ENCODE measurements at regions not wholly inside any gene's neighbourhood (a gene's known extent, or its start where the extent isn't known, plus 50 kb on each side); places are given as distances from the start of the nearest gene placed in this dataset.

GRCh38 chr6:44054721-44055559, 72.3 kb downstream of the MRPL14 start:
- H3K27ac ChIP-seq (ENCODE audit: low read depth in 1 of 2, low read length in 1 of 2), result no peak overlapping the region
- no peak for ATAC-seq (ENCODE audit: insufficient read depth, low FRiP score)
- H3K4me3 ChIP-seq, result no peak overlapping the region
- no peak for TF ChIP-seq CTCF (IDR thresholded peaks at IDR 0.05; ENCODE audit: control extremely low read depth, extremely low read depth)
- H3K9me3 ChIP-seq (ENCODE audit: control insufficient read depth in 4 of 4, insufficient read depth in 3 of 4, low read length in 3 of 4), result no peaks in the 10 kb centered on the region
- no peaks in the 10 kb centered on the region for H3K27me3 ChIP-seq (ENCODE audit: control insufficient read depth in 3 of 3, insufficient read depth in 3 of 3, low read length in 2 of 3)
- H3K36me3 ChIP-seq (ENCODE audit: control insufficient read depth in 4 of 4, insufficient read depth in 4 of 4, low read length in 4 of 4), result no peaks in the 10 kb centered on the region
- 75 to 78% methylated on average over 8 of the region's 8 CpGs for WGBS, 2 donors
- peaks cover 10 to 65% (median 21%) of the 10 kb centered on the region in 5 donors for H3K4me1 ChIP-seq (ENCODE audit: control insufficient read depth in 5 of 5, insufficient read depth in 5 of 5, low read length in 5 of 5)
- no peak overlapping the region for H3K9ac ChIP-seq (ENCODE audit: insufficient read depth in 1 of 2, low read length in 2 of 2)
- DNase-seq, result peak; percentile 76 to 83 (median 78)

DNA sequence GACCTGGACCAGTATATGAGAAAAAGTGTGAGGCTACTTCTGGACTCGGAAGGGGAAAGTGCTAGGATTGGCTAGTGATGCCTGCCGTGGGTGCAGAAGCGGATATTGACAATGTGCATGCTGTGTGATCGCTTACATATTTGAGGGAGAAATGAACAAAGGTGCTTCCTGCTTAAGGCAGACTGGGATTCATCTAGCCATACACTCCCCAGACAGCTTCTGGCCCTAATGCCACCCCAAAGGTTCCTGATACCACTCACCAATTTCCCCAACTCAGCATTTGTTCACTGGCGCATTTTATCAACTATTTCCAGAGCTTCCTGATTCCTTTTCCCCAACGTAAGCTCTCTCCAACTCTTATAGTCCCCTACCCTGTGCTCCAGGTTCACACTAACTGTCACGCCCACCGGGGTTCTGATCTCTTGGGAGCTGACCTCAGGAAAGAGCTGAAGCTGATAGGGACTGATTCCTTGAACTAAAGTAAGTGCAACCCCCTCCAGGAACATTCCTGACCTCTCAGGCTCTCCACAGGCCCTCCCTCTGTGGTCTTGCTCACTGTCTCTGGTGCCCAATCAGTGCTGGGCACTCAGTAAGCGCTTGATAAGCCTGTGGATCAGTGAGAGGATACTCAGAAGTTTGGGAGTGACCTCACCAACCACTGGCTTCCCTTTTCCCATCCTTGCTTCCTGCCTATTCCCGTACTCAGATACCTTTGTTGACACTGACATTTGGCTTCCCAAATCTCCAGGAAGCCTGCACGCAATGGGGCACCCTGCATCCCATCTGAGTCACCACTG, 73.3 kb downstream of the MRPL14 start:
- TF ChIP-seq CTCF (IDR thresholded peaks at IDR 0.05; ENCODE audit: control extremely low read depth, extremely low read depth), result no peak
- 69 to 76% methylated on average over 11 of the region's 11 CpGs for WGBS, 2 donors
- ATAC-seq (ENCODE audit: insufficient read depth, low FRiP score) (no peak), DNase-seq (no peak)
- Histone ChIP-seq H3K9ac (ENCODE audit: insufficient read depth in 1 of 2, low read length in 2 of 2) (no peak overlapping the region), H3K9me3 (ENCODE audit: control insufficient read depth in 4 of 4, insufficient read depth in 3 of 4, low read length in 3 of 4) (no peaks in the 10 kb centered on the region), H3K4me1 (ENCODE audit: control insufficient read depth in 5 of 5, insufficient read depth in 5 of 5, low read length in 5 of 5) (peaks cover 5 to 66% (median 18%) of the 10 kb centered on the region in 5 donors), H3K27me3 (ENCODE audit: control insufficient read depth in 3 of 3, insufficient read depth in 3 of 3, low read length in 2 of 3) (no peaks in the 10 kb centered on the region), H3K4me3 (no peak overlapping the region), H3K27ac (ENCODE audit: low read depth in 1 of 2, low read length in 1 of 2) (no peak overlapping the region), H3K36me3 (ENCODE audit: control insufficient read depth in 4 of 4, insufficient read depth in 4 of 4, low read length in 4 of 4) (no peaks in the 10 kb centered on the region)

GRCh38 chr6:44053106-44053756, 74.0 kb downstream of the MRPL14 start:
- Histone ChIP-seq H3K4me1 (ENCODE audit: control insufficient read depth in 5 of 5, insufficient read depth in 5 of 5, low read length in 5 of 5) (peaks cover 5 to 58% (median 16%) of the 10 kb centered on the region in 5 donors), H3K9ac (ENCODE audit: insufficient read depth in 1 of 2, low read length in 2 of 2) (no peak overlapping the region), H3K36me3 (ENCODE audit: control insufficient read depth in 4 of 4, insufficient read depth in 4 of 4, low read length in 4 of 4) (no peaks in the 10 kb centered on the region), H3K27me3 (ENCODE audit: control insufficient read depth in 3 of 3, insufficient read depth in 3 of 3, low read length in 2 of 3) (no peaks in the 10 kb centered on the region), H3K9me3 (ENCODE audit: control insufficient read depth in 4 of 4, insufficient read depth in 3 of 4, low read length in 3 of 4) (no peaks in the 10 kb centered on the region), H3K27ac (ENCODE audit: low read depth in 1 of 2, low read length in 1 of 2) (no peak overlapping the region), H3K4me3 (no peak overlapping the region)
- WGBS, 2 donors, result 88 to 89% methylated on average over 6 of the region's 6 CpGs
- DNase-seq, result no peak
- ATAC-seq (ENCODE audit: insufficient read depth, low FRiP score), result no peak
- no peak for TF ChIP-seq CTCF (IDR thresholded peaks at IDR 0.05; ENCODE audit: control extremely low read depth, extremely low read depth)

Data from lung (tissue), 11 donors.